Lower leg skin (tissue), 4 donors: ENCODE measurements at regions not wholly inside any gene's neighbourhood (a gene's known extent, or its start where the extent isn't known, plus 50 kb on each side); places are given as distances from the start of the nearest gene placed in this dataset.
"Not testable (repeated sequence)": the region's sequence is repeated elsewhere in the genome, so short reads cannot be mapped to it uniquely, and the experiment has no call there.

ENCODE experiments used
- DNase-seq, 2 donors: peaks; one replicate each; pipeline ENCODE4 v3.0.0-alpha.2; 2019; ENCODE audit warnings: low spot score in 2 of 2
- H3K4me3 ChIP-seq: fragments of 200-600 bp; sonication (generic); 2 replicates; pipeline ENCODE4 v1.5.1; 2017; ENCODE audit warnings: mild to moderate bottlenecking, low read depth; ENCODE audit not compliant: poor library complexity, severe bottlenecking
- POLR2A ChIP-seq, 2 donors: fragments of 450-650 bp; IDR thresholded peaks; one replicate each; pipeline ENCODE4 v1.6.1; 2016 to 2017; ENCODE audit warnings: antibody characterized with exemption in 2 of 2, mild to moderate bottlenecking in 1 of 2, moderate library complexity in 1 of 2
- WGBS, 2 donors: methylation state at CpG; one replicate each; pipeline ENCODE4 v1.1.5; 2018; 5-methylcytosine and 5-hydroxymethylcytosine counted together
- intact Hi-C: fragments of 100-400 bp; cut with DNase I; formaldehyde crosslinking; loops from one replicate; pipeline ENCODE4 v1.15.0; 2023; ENCODE audit warnings: low total_unique reads
- TF ChIP-seq, protein P1 (sequence below), 3 donors: fragments of 450-650 bp; IDR thresholded peaks; one replicate each; pipeline ENCODE4 v1.5.1; 2016; ENCODE audit warnings: antibody characterized with exemption in 3 of 3, mild to moderate bottlenecking in 3 of 3, moderate library complexity in 2 of 3

DNA sequence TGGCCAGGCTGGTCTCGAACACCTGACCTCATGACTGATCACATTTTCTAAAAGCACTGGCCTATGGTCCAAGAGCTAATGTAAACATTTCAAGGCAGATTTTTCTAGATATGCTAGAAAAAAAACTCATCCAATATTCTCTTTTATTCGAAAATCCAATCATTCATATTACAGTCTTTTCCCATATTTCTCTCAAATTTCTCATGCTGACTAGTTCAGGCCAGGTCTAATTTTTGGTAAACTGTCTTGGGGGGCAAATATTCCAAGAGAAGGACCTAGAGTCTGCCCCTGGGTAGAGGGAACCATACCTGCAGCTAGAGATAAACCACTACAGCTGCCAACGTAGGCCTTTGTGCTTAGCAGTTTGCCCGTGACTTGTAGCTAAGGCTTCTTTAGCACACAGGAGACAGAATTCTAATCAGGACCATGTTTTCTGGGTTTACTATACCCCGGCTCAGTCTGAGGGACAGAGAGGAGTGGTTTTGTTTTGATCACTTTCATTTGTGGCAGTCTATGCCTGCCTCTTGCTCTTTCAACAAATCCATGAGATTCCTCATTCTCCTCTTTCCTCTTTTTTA, 71.8 kb upstream of the CITED2 start:
- TF ChIP-seq, protein P1, sequence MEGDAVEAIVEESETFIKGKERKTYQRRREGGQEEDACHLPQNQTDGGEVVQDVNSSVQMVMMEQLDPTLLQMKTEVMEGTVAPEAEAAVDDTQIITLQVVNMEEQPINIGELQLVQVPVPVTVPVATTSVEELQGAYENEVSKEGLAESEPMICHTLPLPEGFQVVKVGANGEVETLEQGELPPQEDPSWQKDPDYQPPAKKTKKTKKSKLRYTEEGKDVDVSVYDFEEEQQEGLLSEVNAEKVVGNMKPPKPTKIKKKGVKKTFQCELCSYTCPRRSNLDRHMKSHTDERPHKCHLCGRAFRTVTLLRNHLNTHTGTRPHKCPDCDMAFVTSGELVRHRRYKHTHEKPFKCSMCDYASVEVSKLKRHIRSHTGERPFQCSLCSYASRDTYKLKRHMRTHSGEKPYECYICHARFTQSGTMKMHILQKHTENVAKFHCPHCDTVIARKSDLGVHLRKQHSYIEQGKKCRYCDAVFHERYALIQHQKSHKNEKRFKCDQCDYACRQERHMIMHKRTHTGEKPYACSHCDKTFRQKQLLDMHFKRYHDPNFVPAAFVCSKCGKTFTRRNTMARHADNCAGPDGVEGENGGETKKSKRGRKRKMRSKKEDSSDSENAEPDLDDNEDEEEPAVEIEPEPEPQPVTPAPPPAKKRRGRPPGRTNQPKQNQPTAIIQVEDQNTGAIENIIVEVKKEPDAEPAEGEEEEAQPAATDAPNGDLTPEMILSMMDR (IDR thresholded peaks at IDR 0.05): no peak
- no peak for TF ChIP-seq POLR2A (IDR thresholded peaks at IDR 0.05)
- no peak overlapping the region for H3K4me3 ChIP-seq
- 87 to 93% methylated on average over 5 of the region's 5 CpGs for WGBS, 2 donors
- intact Hi-C loops: no loop called here
- DNase-seq: no peak

DNA sequence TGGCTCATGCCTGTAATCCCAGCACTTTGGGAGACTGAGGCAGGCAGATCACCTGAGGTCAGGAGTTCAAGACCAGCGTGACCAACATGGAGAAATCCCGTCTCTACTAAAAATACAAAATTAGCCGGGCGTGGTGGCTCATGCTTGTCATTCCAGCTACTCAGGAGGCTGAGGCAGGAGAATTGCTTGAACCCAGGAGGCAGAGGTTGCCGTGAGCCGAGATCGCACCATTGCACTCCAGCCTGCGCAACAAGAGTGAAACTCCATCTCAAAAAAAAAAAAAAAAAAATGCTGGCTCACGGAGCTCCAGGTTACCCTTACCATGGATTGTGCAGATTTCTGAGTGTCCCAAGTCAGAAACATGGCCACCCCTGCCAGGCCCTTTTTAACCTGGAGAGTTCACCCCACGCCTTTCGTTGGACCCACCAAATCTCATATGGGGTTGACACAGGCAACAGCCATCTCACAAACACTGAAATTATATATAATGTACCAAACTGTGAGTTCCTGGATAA, 69.9 kb upstream of the CITED2 start:
- 95 to 98% methylated on average over 11 of the region's 11 CpGs for WGBS, 2 donors
- H3K4me3 ChIP-seq, DNase-seq, intact Hi-C loops: not testable (repeated sequence)

DNA sequence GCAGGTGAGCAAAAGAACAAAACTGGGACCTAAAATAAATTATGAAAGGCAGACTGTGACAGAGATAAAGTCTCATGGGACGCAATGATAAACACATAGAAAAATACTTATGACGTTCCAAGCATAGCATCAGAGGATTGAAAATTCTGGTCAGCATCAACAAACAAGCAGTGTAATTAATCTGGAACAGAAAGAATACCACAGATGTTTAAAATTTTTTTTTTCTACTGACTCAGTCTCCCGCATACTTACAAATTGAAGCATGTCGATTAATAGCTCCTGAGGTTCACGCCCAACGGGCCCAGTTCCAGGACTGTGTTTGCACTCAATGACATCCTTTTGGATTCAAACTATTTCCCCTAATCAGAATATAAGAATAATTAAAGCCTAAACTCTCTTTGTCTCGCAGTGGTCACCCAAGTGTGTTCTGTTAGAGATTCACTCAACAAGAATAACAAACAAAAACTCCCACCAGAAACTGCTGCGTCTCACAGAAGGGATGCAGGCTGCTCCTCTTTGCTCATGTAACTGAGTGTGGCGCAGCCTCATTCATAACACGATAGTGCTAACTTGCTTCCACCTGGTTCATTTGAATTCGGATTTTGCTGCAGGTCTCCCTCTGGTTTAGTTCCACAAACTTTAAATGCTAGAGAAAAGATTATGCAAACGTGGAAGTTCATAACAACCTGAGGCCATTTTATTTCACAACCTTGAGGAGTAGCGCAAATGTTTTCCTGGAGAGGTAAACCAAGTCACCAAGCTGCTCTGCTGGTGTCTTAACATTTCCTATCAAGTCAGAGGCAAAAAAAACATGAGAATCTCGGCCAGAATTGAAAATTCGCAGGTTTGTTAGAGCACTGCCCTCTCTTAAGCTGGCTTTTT, 69.0 kb upstream of the CITED2 start:
- intact Hi-C loops: no loop called here
- TF ChIP-seq POLR2A (IDR thresholded peaks at IDR 0.05): no peak
- TF ChIP-seq, protein P1 (IDR thresholded peaks at IDR 0.05): no peak
- DNase-seq: no peak
- H3K4me3 ChIP-seq: no peak overlapping the region
- WGBS, 2 donors: 63 to 65% methylated on average over 15 of the region's 15 CpGs

DNA sequence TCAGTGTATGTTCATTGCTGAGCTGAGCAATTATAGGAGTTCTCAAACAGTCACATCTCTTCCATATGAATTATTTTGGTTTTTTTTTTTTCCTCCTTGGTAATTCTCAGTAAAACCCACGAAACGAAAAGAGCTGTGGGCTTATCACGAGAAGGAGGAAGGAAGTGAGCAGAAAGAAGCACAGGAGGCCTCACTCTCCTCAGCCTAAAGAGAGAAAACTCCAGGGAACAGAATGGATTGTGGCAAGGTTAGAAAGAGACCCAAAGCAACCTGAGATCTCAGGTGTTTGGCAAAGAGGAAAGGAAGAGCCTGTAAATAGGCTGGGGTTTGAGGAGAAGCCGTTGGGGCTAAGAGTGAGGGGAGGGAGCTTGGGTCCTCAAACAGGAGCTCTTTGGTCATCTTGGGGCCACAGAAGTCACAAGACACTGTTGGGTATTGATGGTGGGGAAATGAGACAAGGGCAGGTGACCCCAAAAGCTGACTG, 67.8 kb upstream of the CITED2 start:
- intact Hi-C loops: no loop called here
- H3K4me3 ChIP-seq: no peak overlapping the region
- 70 to 76% methylated on average over 4 of the region's 4 CpGs for WGBS, 2 donors
- TF ChIP-seq POLR2A (IDR thresholded peaks at IDR 0.05): no peak
- TF ChIP-seq, protein P1 (IDR thresholded peaks at IDR 0.05): no peak
- DNase-seq: no peak

DNA sequence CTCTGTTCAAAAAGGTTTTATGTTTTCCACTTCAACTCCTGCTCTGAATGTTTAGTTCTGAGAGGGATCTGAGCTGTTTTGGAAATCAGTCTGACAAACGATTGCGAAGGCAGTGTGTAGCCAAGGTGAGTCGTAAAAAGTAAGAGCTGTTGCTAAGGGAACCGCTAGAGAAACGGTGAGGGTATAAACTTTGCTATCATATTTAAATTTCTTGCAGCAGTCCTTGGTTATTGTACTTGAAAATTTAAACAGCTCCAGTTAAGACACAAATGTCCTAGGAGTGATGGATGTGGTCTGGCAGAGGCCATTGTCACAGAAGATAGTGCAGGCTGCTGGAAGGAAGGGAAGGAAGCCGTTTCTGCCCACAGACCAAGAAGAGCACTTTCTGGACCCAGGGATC, 64.9 kb upstream of the CITED2 start:
- TF ChIP-seq POLR2A (IDR thresholded peaks at IDR 0.05): no peak
- TF ChIP-seq, protein P1 (IDR thresholded peaks at IDR 0.05): no peak
- no peak for DNase-seq
- WGBS, 2 donors: 64 to 66% methylated on average over 6 of the region's 6 CpGs
- no peak overlapping the region for H3K4me3 ChIP-seq
- intact Hi-C loops: no loop called here

DNA sequence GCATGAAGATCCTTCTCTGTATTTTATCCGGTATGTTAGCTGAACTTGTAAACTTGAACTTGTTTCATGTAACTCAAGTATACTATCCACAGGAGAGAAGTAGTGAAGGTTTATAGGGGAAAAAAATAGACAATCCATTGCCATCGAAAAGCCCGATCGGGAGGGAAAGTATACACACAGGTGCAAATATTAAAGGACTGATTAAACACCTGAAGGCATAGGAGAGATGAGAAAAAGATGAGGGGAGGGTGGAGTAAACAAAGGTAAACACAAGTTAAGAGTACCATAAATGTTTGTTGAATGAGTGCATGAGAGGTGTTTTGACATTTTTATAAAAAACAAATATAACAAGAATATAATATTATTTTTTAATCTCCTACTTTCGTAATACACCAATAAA, 64.3 kb upstream of the CITED2 start:
- DNase-seq: no peak
- WGBS, 2 donors: 96 to 98% methylated on average over 5 of the region's 5 CpGs
- TF ChIP-seq, protein P1 (IDR thresholded peaks at IDR 0.05): no peak
- TF ChIP-seq POLR2A (IDR thresholded peaks at IDR 0.05): no peak
- H3K4me3 ChIP-seq: no peak overlapping the region
- intact Hi-C loops: no loop called here
